Neuron (in vitro differentiated cells): ENCODE measurements at regions not wholly inside any gene's neighbourhood (a gene's known extent, or its start where the extent isn't known, plus 50 kb on each side); places are given as distances from the start of the nearest gene placed in this dataset.
A peak's percentile ranks its signal among the peaks of the same experiment; 100 is the strongest.

ENCODE experiments used
- H2AFZ ChIP-seq: one replicate; pipeline ENCODE4 v1.6.1; 2013; ENCODE audit warnings: low read depth, mild to moderate bottlenecking, inconsistent platforms, low read length, moderate library complexity
- H3K27me3 ChIP-seq: one replicate; pipeline ENCODE4 v1.6.1; 2013; ENCODE audit warnings: low read length; ENCODE audit not compliant: insufficient read depth
- H3K36me3 ChIP-seq: one replicate; pipeline ENCODE4 v1.6.1; 2013; ENCODE audit warnings: low read length; ENCODE audit not compliant: insufficient read depth
- H3K4me1 ChIP-seq: one replicate; pipeline ENCODE4 v1.6.1; 2013; ENCODE audit warnings: low read length; ENCODE audit not compliant: insufficient read depth
- H3K4me3 ChIP-seq: 2 replicates; pipeline ENCODE4 v1.5.1; 2013; ENCODE audit warnings: mild to moderate bottlenecking, low read length, moderate library complexity
- H3K9me3 ChIP-seq: one replicate; pipeline ENCODE4 v1.6.1; 2013; ENCODE audit warnings: low read length

DNA sequence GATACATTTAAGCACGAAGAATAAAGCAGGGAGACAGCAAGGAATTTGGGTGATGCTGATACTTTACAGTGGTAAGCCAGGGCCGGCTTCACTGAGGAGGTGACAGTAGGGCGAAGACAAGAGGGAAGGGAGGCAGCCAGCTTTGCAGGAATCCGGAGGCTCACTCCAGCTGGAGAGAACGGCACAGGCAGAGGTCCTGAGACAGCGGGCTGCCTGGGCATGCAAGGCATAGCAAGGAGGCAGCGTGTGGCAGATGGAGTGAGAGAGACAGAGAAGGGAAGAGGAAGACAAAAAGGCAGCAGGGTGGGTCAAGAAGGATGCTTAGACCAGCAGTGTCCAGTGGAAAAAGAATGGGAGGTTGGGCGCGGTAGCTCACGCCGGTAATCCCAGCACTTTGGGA, 83.2 kb upstream of the WASF3 start:
- Histone ChIP-seq H3K4me3 (no peak overlapping the region), H2AFZ (no peak overlapping the region), H3K9me3 (no peaks in the 10 kb centered on the region), H3K27me3 (no peaks in the 10 kb centered on the region), H3K4me1 (peaks cover 16% of the 10 kb centered on the region), H3K36me3 (no peaks in the 10 kb centered on the region)

DNA sequence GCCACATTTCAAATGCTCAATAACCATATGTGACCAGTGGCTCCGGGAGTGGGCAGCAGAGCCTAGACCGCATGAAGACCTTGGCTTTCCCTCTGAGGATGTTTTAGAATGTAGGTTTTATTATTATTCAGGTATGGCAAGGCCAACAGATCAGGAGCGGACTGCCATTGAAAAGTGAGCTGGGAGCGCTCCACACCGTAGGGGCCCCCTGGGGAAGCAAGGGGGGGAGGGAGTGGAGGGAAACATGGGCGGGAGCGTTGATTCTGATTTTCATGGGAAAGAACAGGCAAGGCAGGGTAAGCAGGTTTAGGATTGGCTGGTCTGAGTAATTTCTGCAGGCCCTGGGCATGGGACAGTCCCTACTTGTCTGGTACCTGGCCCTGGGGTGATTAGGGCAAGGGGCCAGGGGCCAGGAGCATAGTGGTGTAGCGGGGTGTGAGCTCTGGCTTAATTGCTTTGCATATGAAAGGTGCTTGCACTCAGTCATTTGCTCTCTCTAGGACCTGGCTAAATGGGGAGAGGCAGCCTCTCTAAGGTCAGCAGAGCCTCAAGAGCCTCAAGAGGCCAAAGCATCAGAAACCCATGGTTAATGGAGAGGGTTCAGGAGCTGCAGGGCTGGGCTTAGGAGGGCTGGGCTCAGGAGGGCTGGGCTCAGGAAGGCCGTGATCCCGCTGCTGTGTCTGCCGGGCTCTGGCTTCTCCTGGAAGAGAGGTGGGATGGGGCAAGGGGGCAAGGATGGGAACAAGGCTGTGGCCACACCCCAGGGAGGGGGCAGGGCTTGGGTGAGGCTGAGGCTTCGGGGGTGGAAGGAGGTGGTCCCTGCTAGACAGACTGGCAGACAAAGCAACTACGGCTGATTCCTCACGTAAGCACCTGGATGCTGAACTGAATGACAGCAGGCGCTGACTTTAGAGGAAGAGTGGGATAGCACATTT, 82.0 kb upstream of the WASF3 start:
- Histone ChIP-seq H3K4me3 (peak overlapping the region; percentile 42), H3K36me3 (no peaks in the 10 kb centered on the region), H3K9me3 (no peaks in the 10 kb centered on the region), H2AFZ (peak overlapping the region; percentile 95), H3K27me3 (no peaks in the 10 kb centered on the region), H3K4me1 (peaks cover 16% of the 10 kb centered on the region)

DNA sequence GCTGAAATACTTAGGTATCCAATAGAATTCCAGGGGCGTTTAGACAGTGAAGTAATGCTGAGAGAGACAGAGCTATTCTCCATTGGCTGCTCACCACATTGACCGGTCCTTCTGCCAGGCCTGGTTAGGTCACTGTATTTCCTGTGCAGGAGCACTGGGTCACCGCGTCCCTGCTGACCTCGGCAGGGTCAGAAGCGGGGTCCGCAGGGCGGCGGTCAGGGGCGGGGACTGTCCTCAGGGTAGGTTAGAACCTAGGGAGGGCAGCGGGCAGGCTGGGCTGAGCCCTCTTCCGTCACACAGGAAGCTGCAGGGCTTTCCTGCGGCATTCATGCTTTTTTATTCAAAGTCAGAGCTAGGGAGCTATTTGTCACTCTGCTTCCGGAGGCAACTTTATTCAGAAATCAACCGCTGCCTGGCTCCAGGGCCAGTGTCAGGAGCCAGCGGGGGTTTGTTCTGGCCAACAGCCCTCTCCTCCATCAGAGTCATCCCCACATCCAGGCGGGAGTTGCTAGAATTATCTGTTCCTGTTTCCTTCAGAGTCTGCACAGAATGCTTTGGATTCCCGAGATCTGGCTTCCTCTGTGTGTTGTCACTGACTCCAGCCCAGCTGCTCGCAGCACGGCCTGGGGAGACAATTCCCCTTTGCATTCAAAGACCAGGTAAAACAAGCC, 81.2 kb upstream of the WASF3 start:
- H3K4me3 ChIP-seq = peak overlapping the region; percentile 42
- no peaks in the 10 kb centered on the region for H3K9me3 ChIP-seq

DNA sequence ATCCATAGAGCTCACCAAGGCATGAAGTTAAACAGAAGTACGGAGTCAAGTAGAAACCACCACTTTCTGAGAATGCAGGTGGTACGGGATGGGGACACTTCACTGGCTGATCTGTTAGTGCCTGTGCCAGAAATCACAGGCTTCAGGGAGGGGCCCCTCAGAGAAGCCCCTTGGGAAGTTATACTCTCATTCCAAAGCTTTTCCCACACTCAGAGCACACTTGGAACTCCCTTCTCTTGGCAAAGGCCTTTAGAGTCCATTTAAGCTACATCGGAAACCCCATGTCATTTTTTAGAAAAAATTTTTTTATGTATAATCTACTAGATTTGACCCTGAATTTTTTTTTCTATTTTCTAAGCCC, 80.7 kb upstream of the WASF3 start:
- H3K9me3 ChIP-seq = no peaks in the 10 kb centered on the region
- H3K4me3 ChIP-seq = peak overlapping the region; percentile 42
- peak overlapping the region; percentile 95 for H2AFZ ChIP-seq
- peaks cover 16% of the 10 kb centered on the region for H3K4me1 ChIP-seq
- no peaks in the 10 kb centered on the region for H3K36me3 ChIP-seq
- H3K27me3 ChIP-seq = no peaks in the 10 kb centered on the region

More for the DNA sequence above, 81.2 kb upstream of the WASF3 start:
- H3K36me3 ChIP-seq = no peaks in the 10 kb centered on the region
- H2AFZ ChIP-seq = peak overlapping the region; percentile 95
- H3K4me1 ChIP-seq = peaks cover 16% of the 10 kb centered on the region
- no peaks in the 10 kb centered on the region for H3K27me3 ChIP-seq

DNA sequence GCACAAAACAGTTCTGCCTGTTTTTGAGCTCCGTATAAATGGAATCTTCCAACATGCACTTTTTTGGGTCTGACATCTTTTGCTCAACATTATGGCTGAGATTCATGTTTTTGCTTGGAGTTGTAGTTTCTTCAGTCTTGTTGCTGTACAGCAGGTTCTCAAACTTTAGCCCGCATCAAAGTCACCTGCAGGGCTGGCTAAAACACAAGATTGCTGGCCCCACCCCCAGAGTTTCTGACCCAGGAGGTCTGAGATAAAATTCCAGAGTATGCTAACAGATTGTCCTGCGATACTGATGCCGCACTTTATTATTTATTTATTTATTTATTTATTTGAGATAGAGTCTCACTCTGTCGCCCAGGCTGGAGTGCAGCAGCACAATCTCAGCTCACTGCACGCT, 79.8 kb upstream of the WASF3 start:
- Histone ChIP-seq H3K4me3 (no peak overlapping the region), H3K36me3 (no peaks in the 10 kb centered on the region), H3K27me3 (no peaks in the 10 kb centered on the region), H3K4me1 (peaks cover 16% of the 10 kb centered on the region), H2AFZ (no peak overlapping the region), H3K9me3 (no peaks in the 10 kb centered on the region)

DNA sequence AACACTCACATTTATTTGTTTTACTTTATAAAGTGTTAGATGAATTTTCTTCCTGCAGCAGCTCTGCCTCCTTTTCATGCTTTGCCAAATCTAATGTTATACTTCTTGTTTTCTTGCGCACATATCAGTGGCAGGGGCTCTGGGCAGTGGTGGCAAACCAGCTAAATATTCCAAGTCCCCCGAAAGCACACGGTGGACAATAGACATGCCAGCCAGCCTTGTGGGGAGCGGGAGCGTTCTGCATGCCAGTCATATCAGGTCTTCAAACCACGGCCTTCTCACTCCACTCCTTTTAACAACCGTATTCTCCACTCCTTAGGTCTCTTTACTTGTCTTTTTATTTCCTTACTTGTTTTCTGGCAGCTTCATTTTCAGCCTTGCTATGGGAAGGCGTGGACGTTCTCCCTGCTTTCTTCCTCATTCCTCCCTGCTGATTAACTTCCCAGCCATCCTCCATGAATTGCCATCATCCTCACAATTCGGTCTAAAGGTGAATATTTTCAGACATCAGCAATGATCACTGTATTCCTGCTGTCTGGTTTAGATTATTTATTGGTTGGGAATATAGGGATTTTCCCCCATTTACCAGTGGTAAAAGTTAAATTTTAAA, 77.1 kb upstream of the WASF3 start:
- no peak overlapping the region for H3K4me3 ChIP-seq
- H3K36me3 ChIP-seq = no peaks in the 10 kb centered on the region
- H3K27me3 ChIP-seq = no peaks in the 10 kb centered on the region
- H3K4me1 ChIP-seq = peaks cover 16% of the 10 kb centered on the region
- H3K9me3 ChIP-seq = no peaks in the 10 kb centered on the region
- no peak overlapping the region for H2AFZ ChIP-seq

DNA sequence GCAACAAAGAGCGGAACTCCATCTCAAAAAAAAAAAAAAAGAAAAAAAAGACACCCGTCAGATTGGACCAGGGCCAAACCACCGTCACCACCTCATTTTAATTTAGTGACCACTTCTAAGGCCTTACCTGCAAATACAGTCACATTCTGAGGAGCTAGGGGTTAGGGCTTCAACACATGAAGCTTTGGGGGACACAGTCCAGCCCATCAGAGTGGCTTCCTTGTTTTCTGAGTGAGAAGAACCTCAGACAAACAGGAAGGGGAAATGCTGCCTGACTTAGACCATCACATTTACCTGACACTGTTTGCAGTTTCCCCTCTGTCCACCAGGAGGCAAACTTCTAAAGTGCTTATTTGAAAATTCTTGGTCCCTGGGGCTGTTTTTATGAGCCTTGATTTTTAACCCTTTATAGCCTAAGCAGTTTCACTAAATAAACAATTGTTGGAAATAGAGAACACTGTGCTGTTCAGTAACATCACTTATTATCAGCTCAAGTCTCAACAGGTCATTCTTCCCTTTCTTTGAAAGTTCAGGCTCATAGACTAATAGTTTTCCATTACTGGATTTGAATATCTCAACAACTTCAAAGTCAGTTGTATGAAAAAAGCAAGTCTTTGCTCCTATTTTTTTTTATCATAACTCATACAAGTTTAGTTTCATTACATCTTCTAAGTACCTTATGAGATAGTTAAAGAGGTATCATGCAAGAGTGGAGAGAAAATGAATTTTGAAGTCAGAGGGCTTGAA, 74.9 kb upstream of the WASF3 start:
- H3K27me3 ChIP-seq = no peaks in the 10 kb centered on the region
- H3K4me1 ChIP-seq = no peaks in the 10 kb centered on the region
- no peaks in the 10 kb centered on the region for H3K9me3 ChIP-seq
- no peak overlapping the region for H2AFZ ChIP-seq
- H3K4me3 ChIP-seq = no peak overlapping the region
- no peaks in the 10 kb centered on the region for H3K36me3 ChIP-seq

DNA sequence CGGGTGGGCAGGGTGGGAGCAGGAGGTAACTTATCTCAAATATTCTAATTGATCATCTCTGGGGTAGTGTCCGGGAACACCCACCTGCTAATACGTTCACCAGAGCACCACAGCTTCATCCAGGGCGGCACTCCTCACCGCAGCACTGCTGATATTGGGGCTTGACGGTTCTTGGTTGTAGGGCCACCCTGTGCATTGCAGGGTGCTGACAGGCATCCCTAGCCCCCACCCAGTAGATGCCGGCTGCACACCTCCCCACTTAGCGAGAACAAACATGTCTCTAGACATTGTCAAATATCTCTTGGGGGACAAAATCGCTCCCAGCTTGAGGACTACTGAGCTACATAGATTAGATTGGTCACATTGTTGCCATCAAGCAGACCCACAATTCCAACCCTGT, 73.9 kb upstream of the WASF3 start:
- no peaks in the 10 kb centered on the region for H3K9me3 ChIP-seq
- H3K27me3 ChIP-seq = no peaks in the 10 kb centered on the region
- H3K36me3 ChIP-seq = no peaks in the 10 kb centered on the region
- no peak overlapping the region for H2AFZ ChIP-seq
- H3K4me3 ChIP-seq = no peak overlapping the region
- no peaks in the 10 kb centered on the region for H3K4me1 ChIP-seq

DNA sequence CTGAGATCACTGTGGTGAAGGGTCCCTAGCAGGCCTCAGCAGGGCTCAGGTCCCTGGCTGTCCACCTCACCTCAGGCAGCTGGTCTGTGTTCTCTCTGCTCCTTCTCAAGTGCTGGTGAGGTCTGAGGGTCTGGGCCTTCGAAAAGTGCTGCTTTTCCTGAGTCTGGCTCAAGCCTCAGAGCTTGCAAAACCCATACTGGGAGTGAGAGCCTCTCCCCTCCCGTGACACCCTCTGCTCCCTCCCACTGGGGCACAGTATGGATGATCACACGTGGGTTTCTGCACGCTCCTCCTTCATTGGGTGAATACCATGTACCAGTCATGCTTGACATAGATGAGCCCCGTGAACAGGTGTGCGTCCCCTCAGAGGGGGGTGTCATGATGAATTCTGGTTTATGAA, 73.3 kb upstream of the WASF3 start:
- H3K9me3 ChIP-seq = no peaks in the 10 kb centered on the region
- H3K36me3 ChIP-seq = no peaks in the 10 kb centered on the region
- no peaks in the 10 kb centered on the region for H3K4me1 ChIP-seq
- H3K27me3 ChIP-seq = no peaks in the 10 kb centered on the region
- no peak overlapping the region for H3K4me3 ChIP-seq
- H2AFZ ChIP-seq = no peak overlapping the region

DNA sequence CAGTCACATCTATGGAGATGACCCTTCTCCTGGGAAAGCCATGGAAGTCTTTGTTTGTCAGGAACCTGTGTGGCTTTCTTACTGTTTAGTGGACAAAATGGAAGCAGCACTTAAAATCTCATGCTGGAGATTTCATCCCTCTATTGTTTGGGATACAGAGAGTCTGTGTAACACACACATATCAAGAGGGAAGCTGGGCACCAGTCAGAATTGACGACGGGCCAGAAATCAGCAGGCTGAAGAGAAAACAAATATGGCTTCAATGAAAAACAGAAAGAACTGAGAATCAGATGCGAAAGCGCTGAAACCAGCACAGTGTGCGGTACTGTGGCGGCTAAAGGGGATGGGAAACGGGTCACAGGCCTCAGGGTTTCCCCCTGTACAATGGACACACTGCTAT, 72.2 kb upstream of the WASF3 start:
- no peak overlapping the region for H2AFZ ChIP-seq
- no peaks in the 10 kb centered on the region for H3K9me3 ChIP-seq
- no peaks in the 10 kb centered on the region for H3K4me1 ChIP-seq
- H3K36me3 ChIP-seq = no peaks in the 10 kb centered on the region
- no peak overlapping the region for H3K4me3 ChIP-seq
- H3K27me3 ChIP-seq = no peaks in the 10 kb centered on the region

DNA sequence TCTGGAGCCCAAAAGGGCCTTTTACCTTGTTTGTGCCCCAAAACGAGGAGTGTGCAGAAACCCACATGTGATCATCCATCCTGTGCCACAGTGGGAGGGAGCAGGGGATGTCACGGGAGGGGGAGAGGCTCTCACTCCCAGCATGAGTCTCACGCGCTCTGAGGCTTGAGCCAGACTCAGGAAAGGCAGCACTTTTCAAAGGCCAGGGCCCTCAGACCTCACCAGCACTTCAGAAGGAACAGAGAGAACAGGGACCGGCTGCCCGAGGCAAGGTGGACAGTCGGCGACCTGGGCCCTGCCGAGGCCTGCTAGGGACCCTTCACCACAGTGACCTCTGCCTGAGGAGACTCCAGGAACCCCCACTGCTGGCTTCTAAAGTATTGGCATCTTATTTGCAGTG, 71.7 kb upstream of the WASF3 start:
- no peaks in the 10 kb centered on the region for H3K36me3 ChIP-seq

DNA sequence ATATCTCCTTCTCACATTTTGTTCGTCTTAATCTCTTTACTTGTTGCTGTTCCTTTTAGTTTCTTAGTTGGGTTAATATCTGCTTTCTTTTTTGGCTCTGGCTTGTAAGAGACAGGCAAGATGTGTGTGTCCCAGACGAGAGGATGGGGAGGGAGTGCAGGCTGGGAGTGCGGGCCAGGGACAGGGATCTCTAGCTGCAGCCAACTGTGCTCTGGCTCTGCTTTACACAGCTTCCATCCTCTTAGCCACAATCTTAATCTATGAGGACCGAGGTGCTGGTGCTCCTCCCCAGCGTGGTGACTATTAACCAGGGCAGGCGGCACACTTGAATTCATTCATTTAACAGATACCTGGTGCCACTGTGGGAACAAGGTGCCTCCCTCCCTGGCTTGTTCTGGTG, 70.9 kb upstream of the WASF3 start:
- H3K9me3 ChIP-seq = no peaks in the 10 kb centered on the region
- no peak overlapping the region for H2AFZ ChIP-seq
- H3K4me1 ChIP-seq = no peaks in the 10 kb centered on the region
- H3K36me3 ChIP-seq = no peaks in the 10 kb centered on the region
- no peaks in the 10 kb centered on the region for H3K27me3 ChIP-seq
- H3K4me3 ChIP-seq = no peak overlapping the region

More for the DNA sequence above, 71.7 kb upstream of the WASF3 start:
- Histone ChIP-seq H3K27me3 (no peaks in the 10 kb centered on the region), H2AFZ (no peak overlapping the region), H3K4me3 (no peak overlapping the region), H3K9me3 (no peaks in the 10 kb centered on the region), H3K4me1 (no peaks in the 10 kb centered on the region)

DNA sequence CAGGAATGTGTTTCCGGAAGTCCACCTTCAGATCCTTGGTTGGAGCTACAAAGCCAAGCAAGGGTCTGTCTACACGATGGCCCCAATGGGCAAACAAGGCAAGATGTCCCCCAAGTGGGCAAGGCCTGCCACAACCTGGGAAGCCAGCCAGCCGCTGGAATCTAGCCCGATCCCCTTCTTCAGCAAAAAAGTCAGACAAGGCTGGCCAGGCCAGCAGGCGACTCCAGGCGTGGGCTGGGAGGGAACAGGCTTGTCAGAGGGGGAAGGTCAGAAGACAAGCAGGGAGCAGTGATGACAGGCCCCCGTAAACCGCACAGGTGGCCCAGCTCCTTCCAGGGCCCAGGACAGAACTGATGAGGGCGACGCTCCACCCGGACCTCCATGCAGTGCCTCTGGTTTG, 69.7 kb upstream of the WASF3 start:
- Histone ChIP-seq H3K4me3 (no peak overlapping the region), H2AFZ (no peak overlapping the region), H3K27me3 (no peaks in the 10 kb centered on the region), H3K9me3 (no peaks in the 10 kb centered on the region), H3K36me3 (no peaks in the 10 kb centered on the region), H3K4me1 (no peaks in the 10 kb centered on the region)
